Globus pallidus (tissue), 1 donor: ENCODE measurements at regions not wholly inside any gene's neighbourhood (a gene's known extent, or its start where the extent isn't known, plus 50 kb on each side); places are given as distances from the start of the nearest gene placed in this dataset.
"Not testable (repeated sequence)": the region's sequence is repeated elsewhere in the genome, so short reads cannot be mapped to it uniquely, and the experiment has no call there.

Source experiments
- DNase-seq: peaks from one replicate; pipeline ENCODE4 v3.0.0-alpha.2; 2015; ENCODE audit warnings: low spot score

- no peak for DNase-seq
These were observed 376.7 kb downstream of the GLRX3 start for GRCh38 chr10:130512936-130513335.

DNA sequence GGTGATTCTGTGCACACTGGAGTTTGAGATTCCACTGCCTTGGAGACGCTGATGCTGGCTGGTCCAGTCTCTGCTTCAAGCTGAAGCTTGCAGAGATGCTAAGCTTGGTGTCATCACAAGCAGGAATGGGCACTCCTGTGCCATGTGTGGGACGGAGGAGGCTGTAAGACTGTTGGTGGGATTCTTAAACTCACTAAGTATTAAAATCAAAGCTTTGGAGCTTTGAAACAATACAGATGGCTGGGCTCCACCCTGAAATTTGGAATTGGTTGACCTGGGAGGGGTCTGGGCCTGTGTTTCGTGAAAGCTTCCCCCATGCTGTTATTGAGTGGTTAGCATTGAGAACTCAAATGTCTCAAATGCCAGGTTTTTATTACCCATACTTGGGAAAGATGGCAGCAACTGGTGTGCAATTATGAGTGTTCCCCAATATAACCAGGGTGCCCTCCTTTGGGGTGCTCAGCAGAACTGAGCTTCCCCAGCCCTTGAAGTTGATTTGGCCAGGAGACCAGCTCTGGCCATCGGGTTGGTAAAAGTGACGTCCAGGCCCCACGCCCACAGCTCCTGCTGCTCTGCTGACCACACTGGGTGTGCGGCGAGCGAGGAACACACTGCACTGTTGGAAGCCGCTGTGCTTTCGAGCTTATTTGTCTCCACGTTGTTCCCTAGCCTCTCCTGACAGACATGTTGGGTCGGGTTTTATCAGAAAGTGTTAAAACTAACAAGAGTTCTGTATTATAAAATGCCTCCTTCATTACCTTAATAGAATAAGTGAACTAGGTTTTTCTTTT lies 377.7 kb downstream of the GLRX3 start:
- DNase-seq: no peak

DNA sequence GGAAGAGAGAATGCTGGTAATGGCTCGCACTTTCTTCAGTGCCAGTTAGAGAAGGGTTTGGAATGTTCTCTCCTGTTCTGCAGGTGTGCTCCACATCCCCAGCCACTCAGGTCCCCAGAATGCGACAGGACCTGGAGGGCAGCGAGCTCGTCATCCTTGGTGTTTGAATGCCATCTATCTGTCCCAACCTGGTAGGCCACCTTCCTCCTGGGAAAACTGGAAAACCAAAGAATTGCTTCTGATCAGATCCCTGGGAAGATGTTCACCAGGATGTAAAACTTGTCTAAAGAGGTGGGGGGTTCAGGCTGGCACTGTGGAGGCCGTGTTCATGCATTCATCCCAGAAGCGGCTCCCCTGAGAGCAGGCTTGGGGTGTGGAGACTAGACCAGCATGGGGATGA lies 379.5 kb downstream of the GLRX3 start:
- DNase-seq: no peak

- no peak for DNase-seq
These were observed 380.0 kb downstream of the GLRX3 start for GRCh38 chr10:130516141-130516735.

DNA sequence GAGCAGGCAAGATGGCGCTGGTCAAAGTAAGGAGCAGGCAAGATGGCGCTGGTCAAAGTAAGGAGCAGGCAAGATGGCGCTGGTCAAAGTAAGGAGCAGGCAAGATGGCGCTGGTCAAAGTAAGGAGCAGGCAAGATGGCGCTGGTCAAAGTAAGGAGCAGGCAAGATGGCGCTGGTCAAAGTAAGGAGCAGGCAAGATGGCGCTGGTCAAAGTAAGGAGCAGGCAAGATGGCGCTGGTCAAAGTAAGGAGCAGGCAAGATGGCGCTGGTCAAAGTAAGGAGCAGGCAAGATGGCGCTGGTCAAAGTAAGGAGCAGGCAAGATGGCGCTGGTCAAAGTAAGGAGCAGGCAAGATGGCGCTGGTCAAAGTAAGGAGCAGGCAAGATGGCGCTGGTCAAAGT lies 382.7 kb downstream of the GLRX3 start:
- not testable (repeated sequence) for DNase-seq

- no peak for DNase-seq
These were observed 383.6 kb downstream of the GLRX3 start for GRCh38 chr10:130519791-130520190.

DNA sequence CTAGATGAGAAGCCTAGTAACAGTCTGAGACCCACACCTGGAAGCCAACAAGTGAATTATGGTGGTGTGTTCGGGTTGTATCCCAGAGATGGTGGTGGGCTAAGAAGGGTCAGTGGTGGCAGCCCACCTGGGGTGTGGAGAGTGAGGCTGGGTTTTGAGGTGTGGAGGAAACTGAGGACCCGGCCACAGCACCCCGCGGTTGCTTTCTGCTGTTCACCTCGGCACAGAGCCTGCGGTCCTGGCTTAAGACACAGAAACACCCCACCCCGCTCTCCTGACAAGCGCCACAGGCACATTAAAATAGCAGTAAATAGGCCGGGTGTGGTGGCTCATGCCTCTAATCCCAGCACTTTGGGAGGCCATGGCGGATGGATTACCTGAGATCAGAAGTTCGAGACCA lies 395.1 kb downstream of the GLRX3 start:
- no peak for DNase-seq

DNA sequence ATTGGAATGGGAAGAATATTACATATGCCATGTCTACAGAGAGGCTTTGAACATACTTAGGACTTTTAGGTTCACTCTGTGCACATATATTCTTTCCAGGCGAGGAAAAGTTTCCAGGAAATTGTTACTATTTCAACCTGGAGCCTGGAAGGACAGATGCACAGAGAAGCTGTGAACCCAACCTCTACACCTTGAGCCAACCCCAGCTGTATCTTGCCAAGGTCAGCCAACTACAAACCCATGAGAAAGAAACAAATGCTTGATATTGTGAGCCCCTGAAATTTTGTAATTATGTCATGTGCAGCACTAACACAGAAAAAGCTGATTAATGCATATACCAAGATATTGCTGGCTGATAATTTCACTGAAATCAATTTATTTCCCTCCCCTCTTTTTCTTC lies 404.9 kb downstream of the GLRX3 start:
- DNase-seq: no peak

- no peak for DNase-seq
These were observed 406.6 kb downstream of the GLRX3 start for GRCh38 chr10:130542761-130543160.

DNA sequence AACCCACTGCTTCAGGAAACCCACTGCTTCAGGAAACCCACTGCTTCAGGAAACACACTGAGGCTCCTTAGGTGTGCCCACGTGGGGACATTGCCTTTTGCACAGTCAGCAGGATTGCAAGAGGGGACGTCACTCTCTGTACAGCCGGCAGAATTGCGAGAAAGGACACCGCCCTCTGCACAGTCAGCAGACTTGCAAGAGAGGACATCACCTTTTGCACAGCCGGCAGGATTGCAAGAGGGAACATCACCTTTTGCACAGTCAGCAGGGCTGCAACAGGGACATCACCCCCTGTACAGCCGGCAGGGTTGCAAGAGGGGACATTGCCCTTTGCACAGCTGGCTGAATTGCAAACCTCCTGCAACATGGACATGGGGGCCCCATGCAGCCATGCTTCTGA lies 407.6 kb downstream of the GLRX3 start:
- no peak for DNase-seq

DNA sequence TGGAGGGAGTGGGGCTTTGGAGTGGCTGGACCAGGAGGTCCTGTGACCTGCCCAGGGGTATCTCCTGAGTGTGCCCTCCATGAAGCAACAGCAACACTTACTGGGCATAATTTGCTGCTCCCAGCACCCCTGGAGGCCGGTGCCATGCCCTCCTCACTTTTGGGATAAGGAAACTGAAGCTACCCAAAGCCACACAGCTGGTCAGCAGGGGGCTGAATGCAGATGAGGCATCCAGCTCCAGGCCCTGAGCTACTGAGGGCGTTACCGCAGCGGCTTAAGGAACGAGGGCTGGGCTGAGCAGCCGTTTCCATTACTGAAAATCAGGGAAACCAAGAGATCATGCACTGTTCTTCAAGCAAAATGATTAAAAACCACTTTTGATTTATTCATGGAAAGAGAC lies 408.9 kb downstream of the GLRX3 start:
- no peak for DNase-seq

DNA sequence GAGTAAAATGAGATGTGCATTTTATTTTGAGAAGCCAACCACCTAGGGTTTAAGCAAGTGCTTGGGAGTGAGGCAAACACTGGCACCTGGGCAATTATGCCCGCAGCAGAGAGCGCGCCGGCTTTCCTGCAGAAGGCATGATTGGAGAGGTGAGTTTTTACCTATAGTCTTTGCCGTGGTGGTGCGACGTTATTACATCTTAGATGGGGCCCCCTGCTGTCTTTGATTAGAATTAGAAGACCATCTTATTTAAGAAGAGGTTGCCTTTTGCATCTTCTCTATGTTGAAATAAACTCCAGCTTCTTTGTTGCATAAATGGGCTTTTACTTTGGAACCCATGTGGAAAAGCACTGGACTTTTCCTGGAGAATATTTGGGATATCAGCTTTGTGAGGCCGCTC lies 409.5 kb downstream of the GLRX3 start:
- DNase-seq: no peak

- no peak for DNase-seq
These were observed 410.6 kb downstream of the GLRX3 start for GRCh38 chr10:130546841-130547240.

DNA sequence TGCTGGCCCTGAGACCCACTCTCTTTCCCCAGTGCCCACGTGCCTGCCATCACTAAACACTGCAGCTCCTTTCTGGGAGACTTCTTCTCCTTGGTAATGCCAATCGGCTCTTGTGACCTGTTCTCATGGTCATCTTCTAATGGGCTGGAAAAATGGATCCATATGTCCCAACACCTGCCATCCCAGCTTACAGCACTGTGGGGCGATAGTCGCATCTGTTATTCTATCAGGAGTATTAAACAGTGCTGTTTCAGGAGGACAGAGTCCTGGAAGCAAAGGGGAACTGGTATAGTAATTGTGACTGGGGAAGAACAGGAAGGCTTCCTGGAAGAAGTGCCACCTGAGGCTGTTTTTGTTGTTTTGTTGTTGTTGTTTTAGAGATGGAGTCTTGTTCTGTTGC lies 411.2 kb downstream of the GLRX3 start:
- no peak for DNase-seq

GRCh38 chr10:130550952-130551674 lies 414.9 kb downstream of the GLRX3 start:
- no peak for DNase-seq

DNA sequence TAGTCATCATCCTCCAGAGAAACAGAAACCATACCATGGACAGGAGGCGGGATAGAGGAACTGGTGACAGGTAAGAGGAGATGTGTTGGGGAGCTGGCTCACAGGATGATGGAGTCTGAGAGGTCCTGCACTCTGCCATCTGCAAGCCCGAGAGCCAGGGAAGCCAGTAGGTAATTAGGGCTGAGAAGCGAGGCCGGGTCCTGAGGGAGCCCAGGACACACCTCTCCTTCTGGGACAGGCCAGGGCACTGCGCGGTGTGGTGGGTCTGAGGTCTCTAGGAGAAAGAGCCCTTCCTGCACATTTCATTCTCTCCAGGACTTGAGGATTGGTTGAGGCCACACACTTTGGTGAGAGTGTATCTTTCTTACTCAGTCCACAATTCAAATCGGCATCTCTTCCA lies 415.5 kb downstream of the GLRX3 start:
- DNase-seq: no peak

- no peak for DNase-seq
These were observed 417.6 kb downstream of the GLRX3 start for GRCh38 chr10:130553826-130554225.

- DNase-seq: no peak
These were observed 418.7 kb downstream of the GLRX3 start for GRCh38 chr10:130554701-130555410.

DNA sequence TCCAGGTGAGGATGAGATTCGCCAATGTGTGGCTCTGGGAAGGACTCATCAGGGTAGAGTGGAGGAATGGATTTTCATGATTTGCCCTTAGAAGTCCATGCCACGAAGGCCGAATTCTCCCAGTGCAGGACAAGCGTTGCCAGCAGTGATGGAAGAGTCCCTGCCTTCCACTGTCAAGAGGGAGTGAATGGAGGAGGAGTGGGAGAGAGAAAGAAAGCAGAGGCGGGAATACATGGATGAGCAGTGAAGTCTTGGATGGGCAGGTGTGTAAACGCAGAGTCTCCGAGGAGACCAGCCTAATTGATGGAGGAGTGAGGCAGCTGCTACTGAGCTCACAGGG lies 419.2 kb downstream of the GLRX3 start:
- DNase-seq: no peak

DNA sequence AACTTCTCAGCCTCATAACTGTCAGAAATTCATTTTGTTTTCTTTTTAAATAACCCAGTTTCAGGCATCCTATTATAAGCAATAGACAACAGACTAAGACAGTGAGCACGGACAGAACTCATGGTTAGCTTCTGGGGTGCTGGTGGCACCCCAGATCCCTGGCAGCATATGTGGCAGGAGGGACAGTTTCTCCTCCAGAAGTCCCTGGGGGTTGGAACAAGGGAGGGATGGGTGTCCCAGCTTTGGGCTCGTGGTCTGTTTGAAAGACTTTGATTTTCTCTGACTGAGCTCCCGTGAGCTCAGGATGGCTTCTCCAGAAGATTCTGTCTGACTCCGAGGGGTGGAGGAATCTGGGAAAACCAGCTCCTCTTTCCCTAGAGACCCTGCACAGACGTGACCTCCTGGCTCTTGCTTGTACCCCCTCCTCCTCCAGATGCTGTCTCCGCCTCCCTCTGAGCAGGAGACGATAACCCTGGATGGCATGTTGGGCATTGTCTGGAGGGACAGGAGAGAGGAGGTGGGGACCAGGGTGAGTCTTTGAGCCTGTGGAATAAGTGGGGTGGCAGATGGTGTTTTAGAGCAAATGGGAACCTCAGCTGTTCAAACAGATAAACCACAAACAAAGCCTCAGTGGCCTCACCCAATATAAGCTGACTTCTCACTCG lies 421.1 kb downstream of the GLRX3 start:
- no peak for DNase-seq

DNA sequence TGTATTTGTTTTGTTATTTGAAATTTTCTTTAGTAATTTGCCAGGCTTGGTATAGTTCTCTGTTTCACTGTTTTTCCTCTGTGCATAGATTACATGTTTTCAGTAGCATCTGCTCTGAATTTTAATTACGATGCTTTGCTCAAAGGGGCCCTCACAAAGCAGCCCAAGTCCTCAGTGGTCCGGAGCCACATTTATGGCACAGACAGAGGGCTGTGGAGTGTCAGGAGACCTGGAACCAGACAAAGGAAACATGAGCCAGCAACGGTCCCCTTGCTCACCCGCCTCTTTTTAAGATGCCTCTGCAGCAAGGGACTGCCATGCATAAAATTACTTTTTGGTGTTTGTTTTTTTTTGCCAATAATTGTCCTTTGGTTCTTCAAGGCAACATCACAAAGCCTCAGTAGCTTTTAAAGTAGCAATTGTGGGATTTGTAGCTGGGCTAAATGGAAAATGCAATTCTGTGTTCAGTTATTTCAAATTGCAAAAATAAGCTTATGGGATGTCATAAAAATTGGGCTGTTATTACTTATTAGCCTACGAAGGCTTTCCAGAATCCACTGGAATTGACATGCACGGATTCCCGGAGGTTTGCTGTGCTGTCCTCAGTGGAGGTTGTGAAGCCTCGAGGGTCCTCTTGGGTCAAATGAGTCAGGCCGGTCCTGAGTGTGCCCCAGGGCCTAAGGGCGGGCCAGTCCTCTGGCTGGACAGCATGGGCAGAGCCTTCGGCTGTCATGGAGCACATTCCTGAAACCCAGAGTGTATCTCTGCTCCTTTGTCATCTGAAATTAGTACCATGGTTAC lies 422.8 kb downstream of the GLRX3 start:
- DNase-seq: no peak

GRCh38 chr10:130559547-130559880 lies 423.3 kb downstream of the GLRX3 start:
- DNase-seq: no peak
